ENCODE measurements at regions not wholly inside any gene's neighbourhood (a gene's known extent, or its start where the extent isn't known, plus 50 kb on each side); places are given as distances from the start of the nearest gene placed in this dataset.
"Not testable (repeated sequence)": the region's sequence is repeated elsewhere in the genome, so short reads cannot be mapped to it uniquely, and the experiment has no call there.

DNA sequence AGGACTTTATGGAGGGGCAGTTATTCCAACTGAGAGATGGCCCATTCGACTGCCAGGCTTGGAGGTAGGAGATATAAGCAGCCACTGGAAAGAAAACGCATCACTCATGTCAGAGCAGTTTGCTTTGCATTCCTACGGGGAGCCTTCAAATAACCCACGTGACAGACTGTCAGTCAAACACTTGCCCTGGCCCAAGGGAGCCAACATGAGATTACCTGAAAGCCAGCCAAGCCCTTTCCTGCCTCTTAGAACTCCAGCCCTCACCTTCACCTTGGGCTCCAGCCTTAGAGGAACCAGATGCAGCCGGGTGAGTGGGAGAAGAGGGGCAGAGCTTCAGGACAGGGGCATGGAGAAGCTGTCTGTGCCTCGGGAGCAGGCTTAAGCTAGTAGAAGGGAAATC is 95.3 kb upstream of the CXCL13 start:
- peaks cover 0 to 4% (median 0%) of the 10 kb centered on the region in 5 donors for H3K27me3 Mint-ChIP-seq
- peaks cover 0 to 2% (median 0%) of the 10 kb centered on the region in 9 donors for H3K9me3 Mint-ChIP-seq
- H3K4me1 Mint-ChIP-seq = no peaks in the 10 kb centered on the region
- POLR2A ChIA-PET = no interaction called here
- ATAC-seq (no peak), DNase-seq (no peak)
- no peaks in the 10 kb centered on the region for H3K36me3 Mint-ChIP-seq
- H3K27ac Mint-ChIP-seq = no peak overlapping the region
- H3K4me3 Mint-ChIP-seq = no peak overlapping the region

DNA sequence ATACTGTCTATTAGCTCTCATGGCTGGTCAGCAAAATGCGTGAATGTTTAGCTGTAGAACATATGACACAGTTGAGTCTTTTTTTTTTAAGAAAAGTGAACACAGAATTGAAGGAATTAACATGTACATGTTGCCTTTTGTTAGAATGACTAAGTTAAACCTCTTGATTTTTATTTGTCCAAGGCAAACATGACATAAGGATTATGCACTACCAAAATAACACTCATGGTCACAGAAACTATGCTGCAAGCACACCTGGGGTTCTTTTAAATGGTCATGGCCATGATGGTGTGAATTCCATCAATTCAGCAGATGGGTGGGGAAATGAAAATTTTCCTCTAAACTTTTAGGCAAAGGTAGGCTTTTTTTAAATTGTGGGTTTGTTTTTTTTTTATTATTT is 80.1 kb upstream of the CXCL13 start:
- Mint-ChIP-seq H3K4me1 (no peaks in the 10 kb centered on the region), H3K4me3 (no peak overlapping the region), H3K27me3 (peaks cover 7 to 32% (median 16%) of the 10 kb centered on the region in 5 donors), H3K27ac (no peak overlapping the region), H3K36me3 (peaks cover 0 to 2% (median 0%) of the 10 kb centered on the region in 3 donors), H3K9me3 (peaks cover 0 to 12% (median 3%) of the 10 kb centered on the region in 9 donors)
- POLR2A ChIA-PET = no interaction called here
- ATAC-seq (no peak), DNase-seq (no peak)

DNA sequence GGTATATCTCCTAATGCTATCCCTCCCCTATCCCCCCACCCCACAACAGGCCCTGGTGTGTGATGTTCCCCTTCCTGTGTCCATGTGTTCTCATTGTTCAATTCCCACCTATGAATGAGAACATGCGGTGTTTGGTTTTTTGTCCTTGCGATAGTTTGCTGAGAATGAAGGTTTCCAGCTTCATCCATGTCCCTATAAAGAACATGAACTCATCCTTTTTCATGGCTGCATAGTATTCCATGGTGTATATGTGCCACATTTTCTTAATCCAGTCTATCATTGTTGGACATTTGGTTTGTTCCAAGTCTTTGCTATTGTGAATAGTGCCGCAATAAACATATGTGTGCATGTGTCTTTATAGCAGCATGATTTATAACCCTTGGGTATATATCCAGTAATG is 77.7 kb upstream of the CXCL13 start:
- peaks cover 0 to 12% (median 3%) of the 10 kb centered on the region in 9 donors for H3K9me3 Mint-ChIP-seq
- H3K27me3 Mint-ChIP-seq = peaks cover 5 to 22% (median 12%) of the 10 kb centered on the region in 5 donors
- DNase-seq, H3K36me3 Mint-ChIP-seq, POLR2A ChIA-PET, H3K4me1 Mint-ChIP-seq, H3K4me3 Mint-ChIP-seq, H3K27ac Mint-ChIP-seq, ATAC-seq: not testable (repeated sequence)

DNA sequence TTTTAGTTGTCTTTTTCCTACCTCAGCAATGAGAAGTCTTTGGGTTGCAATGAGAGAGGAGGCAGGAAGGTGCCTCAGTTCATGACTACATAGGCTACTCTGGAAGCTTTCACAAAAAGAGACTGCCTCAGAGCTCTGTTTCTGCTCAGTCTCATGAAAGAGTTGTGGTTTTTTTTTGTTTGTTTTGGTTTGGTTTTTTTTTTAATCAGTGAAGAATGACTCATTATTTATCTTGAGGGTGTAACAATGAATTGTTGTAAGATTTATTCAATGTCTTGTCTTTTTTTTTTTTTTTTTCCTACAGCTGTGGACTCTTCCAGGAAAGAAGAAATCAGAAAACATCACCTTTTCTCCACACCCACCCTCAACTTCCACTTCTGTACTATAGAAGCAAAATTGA is 67.5 kb upstream of the CXCL13 start:
- no peak for ATAC-seq
- Mint-ChIP-seq H3K4me1 (peaks cover 0 to 3% (median 0%) of the 10 kb centered on the region in 4 donors), H3K36me3 (peaks cover 0 to 5% (median 4%) of the 10 kb centered on the region in 3 donors), H3K27me3 (peaks cover 5 to 30% (median 17%) of the 10 kb centered on the region in 5 donors), H3K27ac (no peak overlapping the region), H3K9me3 (peaks cover 0 to 21% (median 6%) of the 10 kb centered on the region in 9 donors), H3K4me3 (no peak overlapping the region)
- DNase-seq = no peak
- POLR2A ChIA-PET = no interaction called here

DNA sequence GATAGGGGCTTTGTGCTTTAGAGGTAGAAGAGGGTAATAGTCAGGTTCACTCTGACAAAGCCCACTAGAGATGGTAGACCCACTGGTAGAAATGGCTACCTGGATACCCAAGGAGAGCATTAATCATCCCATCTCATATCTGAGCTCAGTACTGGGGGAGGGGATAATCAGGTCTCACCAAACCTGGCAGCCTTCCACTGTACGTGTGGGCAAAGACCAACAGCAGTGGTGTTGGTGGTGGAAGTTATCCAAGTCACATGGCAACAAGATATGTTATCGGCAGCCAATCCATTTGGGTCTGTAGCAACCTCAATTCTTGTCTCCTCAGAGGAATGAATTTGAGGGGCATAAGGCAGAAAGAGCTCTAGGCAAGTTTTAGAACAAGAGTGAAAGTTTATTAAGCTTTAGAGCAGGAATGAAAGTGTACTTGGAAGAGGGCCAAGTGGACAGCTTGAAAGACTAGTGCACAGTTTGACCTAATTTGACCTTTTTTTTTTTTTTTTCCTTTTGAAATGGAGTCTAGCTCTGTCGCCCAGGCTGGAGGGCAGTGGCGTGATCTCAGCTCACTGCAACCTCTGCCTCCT is 67.0 kb upstream of the CXCL13 start:
- Mint-ChIP-seq H3K27me3 (peaks cover 5 to 28% (median 17%) of the 10 kb centered on the region in 5 donors), H3K36me3 (peaks cover 0 to 5% (median 4%) of the 10 kb centered on the region in 3 donors), H3K9me3 (peaks cover 0 to 22% (median 6%) of the 10 kb centered on the region in 9 donors), H3K4me1 (peaks cover 0 to 3% (median 0%) of the 10 kb centered on the region in 4 donors), H3K4me3 (no peak overlapping the region), H3K27ac (no peak overlapping the region)
- no peak for ATAC-seq
- DNase-seq = no peak
- POLR2A ChIA-PET = no interaction called here
